HG03280 (cell line): ENCODE measurements at regions not wholly inside any gene's neighbourhood (a gene's known extent, or its start where the extent isn't known, plus 50 kb on each side); places are given as distances from the start of the nearest gene placed in this dataset.
A peak's percentile ranks its signal among the peaks of the same experiment; 100 is the strongest.
"Not testable (repeated sequence)": the region's sequence is repeated elsewhere in the genome, so short reads cannot be mapped to it uniquely, and the experiment has no call there.

Source experiments
- ATAC-seq: cut with Tn5 transposase; IDR thresholded peaks from one replicate; pipeline ENCODE4 v1.9.1; 2021; ENCODE audit warnings: mild to moderate bottlenecking, moderate library complexity; ENCODE audit not compliant: unreplicated experiment

DNA sequence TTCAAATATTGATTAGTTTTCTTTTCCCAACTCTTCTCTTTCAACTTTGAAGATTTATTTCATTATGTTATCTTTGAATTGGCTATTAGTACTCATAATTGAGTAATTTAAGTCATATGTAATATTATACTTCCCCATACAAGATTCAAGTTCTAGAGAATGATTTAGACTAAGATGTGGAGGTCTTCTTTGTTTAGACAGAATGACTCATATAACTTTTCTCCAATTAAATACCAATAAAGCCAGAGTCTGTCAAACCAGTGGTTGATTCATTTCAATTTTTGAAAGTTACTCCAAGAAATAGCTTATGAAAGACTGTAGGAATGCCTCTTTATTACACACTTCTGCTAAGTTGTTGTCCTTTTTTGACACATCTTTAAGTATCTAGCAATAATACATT lies 115.8 kb upstream of the SLC35F3 start:
- ATAC-seq: no peak

DNA sequence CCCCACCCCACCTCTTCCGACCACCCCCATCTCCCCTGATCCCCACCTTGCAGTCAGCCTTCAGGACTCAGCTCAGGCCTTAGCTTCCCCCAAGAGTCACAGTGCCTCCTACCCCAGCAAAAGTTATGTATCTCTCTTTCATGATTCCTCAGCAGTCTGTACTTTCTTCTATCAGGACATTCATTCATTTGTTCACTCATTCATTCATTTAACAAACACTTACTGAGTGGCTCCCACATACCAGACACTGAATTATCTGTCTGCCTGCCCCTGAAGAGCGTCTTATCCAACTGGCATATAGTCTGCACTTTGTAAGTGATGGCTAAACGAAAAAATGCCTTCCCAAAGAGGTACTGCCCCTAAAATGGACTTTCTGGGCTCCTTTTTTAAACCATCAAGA lies 114.4 kb upstream of the SLC35F3 start:
- ATAC-seq: no peak

DNA sequence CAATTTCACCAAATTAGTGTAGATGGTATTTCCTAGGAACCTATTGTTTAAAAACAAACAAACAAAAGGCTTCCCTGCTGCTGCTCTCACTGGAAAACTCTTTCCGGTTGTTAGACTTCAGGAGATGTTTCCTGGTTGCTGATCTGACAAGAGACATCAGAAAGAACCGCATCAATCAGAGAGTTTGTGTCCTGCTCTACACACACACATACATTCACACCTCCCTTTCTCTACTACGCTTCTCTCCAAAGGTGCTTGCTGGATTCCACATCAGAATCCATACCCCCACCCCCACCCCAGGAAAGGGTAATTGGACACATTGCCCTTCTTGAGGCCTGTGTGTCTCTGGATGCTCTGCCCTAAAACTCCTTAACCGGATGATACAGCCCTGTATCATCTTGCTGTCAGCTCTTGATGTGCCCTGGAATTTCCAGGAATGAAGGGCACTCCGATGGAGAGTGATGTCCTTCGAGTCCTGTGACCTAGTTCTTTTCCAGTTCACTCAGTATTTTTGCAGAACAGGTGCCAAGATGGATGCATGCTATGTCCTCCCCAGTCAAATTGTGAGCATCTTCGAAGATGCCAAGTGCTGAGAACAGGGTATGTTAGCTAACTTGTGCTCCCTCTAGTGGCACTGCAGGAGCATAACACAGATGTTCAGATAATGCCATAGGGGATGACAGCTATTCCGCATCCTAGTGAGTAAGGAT lies 113.7 kb upstream of the SLC35F3 start:
- ATAC-seq: peak; percentile 86

DNA sequence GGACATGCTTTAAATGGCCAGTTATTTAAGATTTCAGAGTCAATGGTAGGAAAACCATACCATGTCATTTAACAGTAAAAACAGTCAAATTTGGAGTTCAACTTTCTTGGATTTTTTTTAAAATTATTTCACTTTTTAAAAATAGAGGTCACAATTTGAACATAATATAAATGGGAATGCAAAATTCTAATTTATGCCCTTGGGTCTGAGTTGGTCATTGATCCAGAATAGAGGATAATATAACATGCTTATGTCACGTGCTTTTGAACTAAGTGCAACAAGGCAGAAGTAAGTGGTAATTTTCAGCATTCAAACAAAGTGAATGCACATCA lies 113.1 kb upstream of the SLC35F3 start:
- no peak for ATAC-seq

DNA sequence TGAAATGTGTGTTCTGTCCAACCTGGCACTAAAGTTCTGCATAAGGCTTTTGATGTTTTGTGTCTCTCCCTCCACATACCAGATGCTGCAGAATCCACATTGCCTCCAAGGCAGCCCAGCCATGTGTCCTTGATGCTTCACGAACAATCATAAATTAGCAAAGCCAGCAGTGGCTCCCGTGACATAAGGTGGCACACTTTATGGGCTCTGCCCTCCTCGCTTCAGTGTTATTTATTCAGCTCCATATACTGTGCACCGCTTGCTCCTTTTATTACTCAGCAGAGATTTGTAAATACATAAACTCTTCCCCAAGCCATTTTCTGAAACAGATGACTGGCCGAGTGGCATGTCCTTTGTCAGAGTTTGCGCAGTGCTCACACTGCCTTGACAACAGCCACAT lies 112.8 kb upstream of the SLC35F3 start:
- no peak for ATAC-seq

DNA sequence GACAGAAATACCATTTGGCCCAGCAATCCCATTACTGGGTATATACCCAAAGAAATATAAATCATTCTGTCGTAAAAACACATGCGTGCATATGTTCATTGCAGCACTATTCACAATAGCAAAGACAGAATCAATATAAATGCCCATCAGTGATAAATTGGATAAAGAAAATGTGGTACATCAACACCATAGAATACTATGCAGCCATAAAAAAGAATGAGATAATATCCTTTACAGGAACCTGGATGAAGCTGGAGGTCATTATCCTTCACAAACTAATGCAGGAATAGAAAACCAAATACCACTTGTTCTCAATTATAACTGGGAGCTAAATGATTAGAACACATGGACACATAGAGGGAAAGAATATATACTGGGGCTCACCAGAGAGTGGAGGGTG lies 109.6 kb upstream of the SLC35F3 start:
- no peak for ATAC-seq

DNA sequence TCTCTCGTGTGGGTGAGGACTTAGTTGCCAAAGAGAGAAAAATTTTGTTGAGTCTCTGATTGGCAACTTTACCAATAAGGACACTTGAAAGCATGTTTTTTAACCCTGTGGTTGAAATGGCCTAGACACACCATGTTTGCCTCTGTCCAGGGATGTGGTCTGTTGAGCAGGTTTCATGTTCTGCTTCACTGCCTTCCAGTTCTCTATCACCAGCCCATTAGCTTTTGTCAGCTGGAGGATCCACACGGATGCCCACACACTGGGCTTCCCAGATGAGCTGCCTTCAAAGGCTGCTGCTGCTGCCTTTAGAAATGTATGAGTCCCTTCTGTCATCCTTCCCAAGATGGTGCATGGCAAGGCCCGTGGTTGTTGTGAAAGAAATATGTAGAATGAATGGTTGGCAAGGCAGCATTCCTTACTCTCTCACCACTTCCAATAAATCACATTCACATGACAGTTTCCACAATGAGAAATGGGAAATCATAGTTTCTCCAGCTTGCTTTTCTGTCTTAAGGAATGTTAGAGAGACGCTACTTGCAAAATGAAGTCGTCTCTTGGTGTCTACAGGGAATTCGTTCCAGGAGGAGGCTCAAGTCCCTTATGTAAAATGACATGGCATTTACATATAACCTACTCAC lies 108.2 kb upstream of the SLC35F3 start:
- ATAC-seq: no peak

DNA sequence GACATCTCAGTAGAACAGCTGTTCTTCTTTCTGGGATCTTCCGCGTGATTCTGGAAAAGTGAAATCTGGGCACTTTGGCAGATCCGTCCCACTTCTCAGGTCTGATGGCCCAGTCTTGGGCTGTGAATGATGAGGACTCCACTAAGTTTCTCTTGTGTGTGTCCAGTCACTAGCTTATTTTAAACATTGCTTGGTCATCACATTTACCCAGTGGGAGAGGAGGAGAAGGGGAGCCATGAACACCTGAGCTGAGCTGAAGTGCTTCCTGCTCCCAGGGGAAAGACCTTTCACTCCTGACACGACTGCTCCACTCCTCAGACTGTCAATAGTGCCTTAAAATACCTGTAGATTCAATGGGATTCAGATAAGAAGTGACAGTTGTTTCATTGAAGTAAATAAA lies 101.9 kb upstream of the SLC35F3 start:
- no peak for ATAC-seq

DNA sequence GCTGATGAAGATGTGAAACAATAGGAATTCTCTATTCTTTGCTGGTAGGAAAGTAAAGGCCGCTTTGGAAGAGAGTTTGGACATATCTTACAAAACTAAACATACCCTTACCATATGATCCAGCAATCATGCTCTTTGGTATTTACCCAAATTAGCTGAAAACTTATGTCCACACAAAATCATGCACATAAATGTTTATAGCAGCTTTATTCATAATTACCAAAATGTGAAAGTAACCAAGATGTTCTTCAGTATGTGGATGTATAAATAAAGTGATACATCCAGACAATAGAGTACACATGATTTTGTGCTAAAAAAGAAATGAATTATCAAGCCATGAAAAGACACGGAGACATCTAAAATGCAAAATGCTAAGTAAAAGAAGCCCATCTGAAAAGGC lies 98.7 kb upstream of the SLC35F3 start:
- no peak for ATAC-seq

DNA sequence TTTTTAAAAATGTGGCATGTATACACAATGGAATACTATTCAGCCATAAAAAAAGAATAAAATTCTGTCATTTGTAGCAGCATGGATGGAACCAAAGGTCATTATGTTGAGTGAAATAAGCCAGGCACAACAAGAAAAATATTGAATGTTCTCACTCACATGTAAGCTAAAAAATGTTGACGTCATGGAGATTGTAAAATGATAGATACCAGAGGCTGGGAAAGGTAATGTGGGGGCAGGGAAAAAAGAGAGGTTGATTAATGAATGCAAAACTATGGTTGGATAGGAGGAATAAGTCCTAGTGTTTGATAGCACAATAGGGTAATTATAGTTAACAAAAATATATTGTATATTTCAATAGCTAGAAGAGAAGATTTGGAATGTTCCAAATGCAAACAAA lies 89.1 kb upstream of the SLC35F3 start:
- no peak for ATAC-seq

DNA sequence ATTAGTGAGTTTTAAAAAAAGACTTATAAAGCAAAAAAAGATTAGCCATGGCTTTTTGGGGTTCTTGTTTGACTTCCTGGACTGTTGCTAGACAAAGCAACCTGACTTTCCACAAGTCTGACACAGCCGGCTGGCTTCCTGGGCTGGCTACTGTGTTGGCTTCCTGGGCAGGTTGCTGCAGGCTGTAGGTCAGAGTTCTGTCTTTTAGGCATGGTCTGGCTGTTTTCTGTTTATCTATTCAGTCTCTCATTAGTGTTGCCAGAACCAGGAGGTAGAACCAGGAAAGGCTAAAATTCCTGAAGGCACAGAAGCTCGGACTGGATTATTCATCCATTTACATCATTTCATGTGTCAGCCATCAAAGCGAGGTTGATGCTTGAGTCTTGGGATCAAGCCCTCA lies 88.6 kb upstream of the SLC35F3 start:
- no peak for ATAC-seq

DNA sequence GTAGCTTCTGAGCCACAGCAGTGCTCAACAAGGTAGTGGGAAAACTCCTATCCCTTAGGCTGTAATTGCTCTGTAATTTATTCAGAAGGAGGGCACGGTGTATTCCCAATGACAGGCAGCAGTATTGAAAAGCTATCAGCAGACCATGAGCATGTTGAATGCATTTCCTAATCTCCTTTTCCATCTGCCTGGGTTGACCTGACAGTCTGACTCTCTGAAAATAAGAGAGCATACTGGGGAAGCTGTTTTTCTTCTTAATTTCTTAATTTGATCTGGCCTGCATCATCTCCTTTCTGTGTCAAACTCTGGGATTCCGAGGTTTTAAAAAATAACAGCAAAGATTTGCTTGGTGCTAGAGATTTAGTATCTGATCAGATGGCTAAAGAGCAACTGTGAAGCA lies 88.1 kb upstream of the SLC35F3 start:
- no peak for ATAC-seq

DNA sequence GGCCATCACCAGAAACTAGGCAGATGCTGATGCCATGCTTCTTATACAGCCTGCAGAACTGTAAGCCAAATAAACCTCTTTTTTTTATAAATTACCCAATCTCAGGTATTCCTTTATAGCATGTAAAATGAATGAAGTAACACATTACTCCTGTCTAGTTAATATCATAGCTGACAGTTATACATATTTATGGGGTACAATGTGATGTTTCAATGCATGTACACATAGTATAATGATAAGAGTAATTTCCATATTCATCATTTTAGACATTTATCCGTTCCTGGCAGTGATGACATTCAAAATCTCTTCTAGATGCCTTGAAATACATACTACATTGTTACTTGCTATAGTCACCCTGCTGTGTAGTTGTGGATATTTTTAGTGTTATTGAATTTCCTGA lies 85.4 kb upstream of the SLC35F3 start:
- ATAC-seq: no peak

DNA sequence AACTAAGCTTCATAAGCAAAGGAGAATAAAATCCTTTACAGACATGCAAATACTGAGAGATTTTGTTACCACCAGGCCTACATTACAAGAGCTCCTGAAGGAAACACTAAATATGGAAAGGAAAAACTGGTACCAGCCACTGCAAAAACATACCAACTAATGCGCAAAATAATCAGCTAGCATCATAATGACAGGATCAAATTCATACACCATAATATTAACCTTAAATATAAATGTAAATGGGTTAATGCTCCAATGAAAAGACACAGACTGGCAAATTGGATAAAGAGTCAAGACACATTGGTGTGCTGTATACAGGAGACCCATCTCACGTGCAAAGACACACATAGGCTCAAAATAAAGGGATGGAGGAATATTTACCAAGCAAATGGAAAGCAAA lies 80.3 kb upstream of the SLC35F3 start:
- not testable (repeated sequence) for ATAC-seq

DNA sequence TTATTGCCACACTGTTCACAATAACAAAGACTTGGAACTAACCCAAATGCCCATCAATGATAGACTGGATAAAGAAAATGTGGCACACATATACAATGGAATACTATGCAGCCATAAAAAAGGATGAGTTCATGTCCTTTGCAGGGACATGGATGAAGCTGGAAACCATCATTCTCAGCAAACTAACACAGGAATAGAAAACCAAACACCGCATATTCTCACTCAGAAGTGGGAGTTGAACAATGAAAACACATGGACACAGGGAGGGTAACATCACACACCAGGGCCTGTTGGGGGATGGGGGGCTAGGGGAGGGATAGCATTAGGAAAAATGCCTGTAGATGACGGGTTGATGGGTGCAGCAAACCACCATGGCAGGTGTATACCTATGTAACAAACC lies 76.5 kb upstream of the SLC35F3 start:
- ATAC-seq: not testable (repeated sequence)

DNA sequence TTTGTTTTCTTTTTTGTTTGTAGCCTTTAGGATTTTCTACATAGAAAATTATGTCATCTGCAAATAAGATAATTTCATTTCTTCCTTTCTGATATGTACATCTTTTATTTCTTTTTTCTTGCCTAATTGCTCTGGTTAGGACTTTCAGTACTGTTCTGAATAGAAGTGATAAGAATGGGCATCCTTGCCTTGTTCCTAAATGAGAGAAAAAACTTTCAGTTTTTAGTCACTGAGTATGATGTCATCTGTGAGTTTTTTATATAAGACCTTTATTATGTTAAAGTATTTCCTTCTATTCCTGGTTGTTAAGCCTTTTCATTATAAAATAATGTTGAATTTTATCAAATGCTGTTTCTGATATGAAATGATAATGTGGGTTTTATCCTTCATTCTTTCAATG lies 76.0 kb upstream of the SLC35F3 start:
- ATAC-seq: no peak

DNA sequence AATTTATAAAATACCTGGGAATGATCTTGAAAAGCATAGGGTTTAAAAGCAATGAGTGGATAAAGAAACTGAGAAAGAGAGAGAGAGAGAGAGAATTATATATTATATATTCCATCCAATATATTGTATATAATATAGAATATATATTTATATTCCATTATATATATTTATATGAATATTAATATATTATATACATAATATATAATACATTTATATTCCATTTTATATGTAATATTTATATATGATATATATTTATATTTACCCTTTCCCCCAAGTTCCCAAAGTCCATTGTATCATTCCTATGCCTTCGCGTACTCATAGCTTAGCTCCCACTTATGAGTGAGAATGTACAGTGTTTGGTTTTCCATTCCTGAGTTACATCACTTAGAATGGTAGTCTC lies 69.9 kb upstream of the SLC35F3 start:
- ATAC-seq: no peak

DNA sequence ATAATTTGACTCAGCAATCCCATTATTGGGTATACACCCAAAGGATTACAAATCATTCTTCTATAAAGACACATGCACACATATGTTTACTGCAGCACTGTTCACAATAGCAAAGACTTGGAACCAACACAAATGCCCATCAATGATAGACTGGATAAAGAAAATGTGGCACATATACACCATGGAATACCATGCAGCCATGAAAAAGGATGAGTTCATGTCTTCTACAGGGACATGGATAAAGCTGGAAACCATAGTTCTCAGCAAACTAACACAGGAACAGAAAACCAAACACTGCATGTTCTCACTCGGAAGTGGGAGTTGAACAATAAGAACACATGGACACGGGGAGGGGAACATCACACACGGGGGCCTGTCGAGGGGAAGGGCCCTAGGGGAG lies 66.3 kb upstream of the SLC35F3 start:
- ATAC-seq: not testable (repeated sequence)

DNA sequence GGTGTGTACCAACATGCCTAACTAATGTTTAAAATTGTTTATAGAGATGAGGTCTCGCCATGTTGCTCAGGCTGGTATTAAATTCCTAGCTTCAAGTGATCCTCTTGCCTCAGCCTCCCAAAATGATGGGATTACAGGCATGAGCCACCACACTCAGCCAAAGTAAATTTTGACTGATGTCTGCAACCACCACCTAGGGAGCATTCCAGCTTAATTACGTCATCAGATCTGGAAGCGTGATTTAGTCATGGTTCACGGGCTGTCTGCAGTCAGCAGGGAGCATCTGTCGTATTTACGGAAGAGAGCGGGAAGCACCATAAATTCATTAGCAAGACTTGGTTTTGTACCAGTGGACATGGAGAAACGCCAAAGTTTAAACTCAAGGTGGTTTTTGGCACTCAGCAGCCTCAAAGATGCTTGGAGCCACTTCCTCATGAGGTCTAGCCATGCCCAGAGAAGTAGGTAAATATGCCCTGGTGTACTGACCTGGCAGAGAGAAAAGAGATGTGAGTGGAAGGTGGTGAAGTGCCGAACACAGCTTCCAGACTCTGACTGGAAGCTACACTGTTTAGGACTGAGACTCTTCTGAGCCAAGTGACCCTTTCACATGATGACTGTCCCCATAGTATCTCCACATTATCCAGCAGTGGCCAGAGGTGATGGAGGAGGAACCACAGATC lies 60.8 kb upstream of the SLC35F3 start:
- ATAC-seq: no peak

DNA sequence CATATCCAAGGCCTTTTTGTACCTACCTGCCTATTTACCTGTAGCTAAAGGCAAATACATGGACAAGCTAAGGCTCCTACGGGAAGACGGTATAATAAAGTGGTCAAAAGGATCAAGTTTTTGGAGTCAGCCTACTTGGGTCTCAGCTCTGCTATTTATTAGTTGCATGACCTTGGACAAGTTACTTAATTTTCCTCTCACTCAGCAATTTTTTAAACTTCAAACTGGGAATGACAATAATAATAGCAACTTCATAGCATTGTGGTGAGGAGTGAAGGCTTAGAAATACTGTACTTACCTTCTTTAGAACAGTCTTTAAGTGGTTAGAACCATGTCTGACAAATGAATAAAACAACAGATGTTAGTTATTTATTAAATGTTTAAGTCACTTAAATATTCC lies 60.2 kb upstream of the SLC35F3 start:
- no peak for ATAC-seq

DNA sequence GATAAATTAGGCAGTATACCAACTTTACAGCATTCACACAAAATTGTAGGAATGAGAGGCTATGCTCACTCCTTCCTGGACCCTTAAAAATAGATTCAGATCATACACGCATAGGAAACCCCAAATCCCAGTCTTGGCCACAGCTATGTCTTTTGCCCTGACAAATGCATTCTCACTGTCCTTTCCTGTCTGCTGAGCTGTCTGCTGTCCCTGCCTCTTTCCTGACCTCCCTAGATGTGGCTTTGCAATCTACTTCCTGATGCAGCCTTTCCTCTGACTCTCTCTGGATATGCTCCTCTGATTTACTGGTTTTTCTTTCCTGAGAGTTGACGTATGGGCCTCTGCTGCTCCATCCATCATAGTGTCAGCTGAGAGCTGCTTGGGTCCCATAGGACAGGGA lies 59.8 kb upstream of the SLC35F3 start:
- no peak for ATAC-seq
